GM19025 (cell line): ENCODE measurements at regions not wholly inside any gene's neighbourhood (a gene's known extent, or its start where the extent isn't known, plus 50 kb on each side); places are given as distances from the start of the nearest gene placed in this dataset.

Experiments used
- ATAC-seq: cut with Tn5 transposase; IDR thresholded peaks from one replicate; pipeline ENCODE4 v1.9.1; 2021; ENCODE audit warnings: mild to moderate bottlenecking, low read depth, moderate library complexity; ENCODE audit not compliant: unreplicated experiment

- no peak for ATAC-seq
Observed at GRCh38 chr3:161987933-161988332, 491.3 kb downstream of the OTOL1 start.

- ATAC-seq: no peak
Observed at GRCh38 chr3:161989012-161989411, 492.4 kb downstream of the OTOL1 start.

- ATAC-seq: no peak
Observed at GRCh38 chr3:161990036-161990435, 493.4 kb downstream of the OTOL1 start.

- ATAC-seq: no peak
Observed at GRCh38 chr3:161991901-161992540, 495.4 kb downstream of the OTOL1 start.

- no peak for ATAC-seq
Observed at GRCh38 chr3:161999846-162000245, 503.2 kb downstream of the OTOL1 start.

- ATAC-seq: no peak
Observed at GRCh38 chr3:162007722-162008121, 511.1 kb downstream of the OTOL1 start.

GRCh38 chr3:162012633-162013032 lies 516.0 kb downstream of the OTOL1 start:
- no peak for ATAC-seq

- no peak for ATAC-seq
Observed at GRCh38 chr3:162014284-162014683, 517.7 kb downstream of the OTOL1 start.

GRCh38 chr3:162015856-162016255 lies 519.2 kb downstream of the OTOL1 start:
- ATAC-seq: no peak

GRCh38 chr3:162019817-162020216 lies 523.2 kb downstream of the OTOL1 start:
- ATAC-seq: no peak

GRCh38 chr3:162021206-162021605 lies 524.6 kb downstream of the OTOL1 start:
- ATAC-seq: no peak

- ATAC-seq: no peak
Observed at GRCh38 chr3:162022911-162023310, 526.3 kb downstream of the OTOL1 start.

GRCh38 chr3:162029736-162030135 lies 533.1 kb downstream of the OTOL1 start:
- ATAC-seq: no peak

GRCh38 chr3:162034368-162034767 lies 537.8 kb downstream of the OTOL1 start:
- no peak for ATAC-seq

- ATAC-seq: no peak
Observed at GRCh38 chr3:162041622-162042021, 545.0 kb downstream of the OTOL1 start.

- ATAC-seq: no peak
Observed at GRCh38 chr3:162052636-162053035, 556.0 kb downstream of the OTOL1 start.

GRCh38 chr3:162072656-162073164 lies 576.1 kb downstream of the OTOL1 start:
- ATAC-seq: no peak

- no peak for ATAC-seq
Observed at GRCh38 chr3:162073422-162073975, 576.9 kb downstream of the OTOL1 start.

- ATAC-seq: no peak
Observed at GRCh38 chr3:162077108-162077507, 580.5 kb downstream of the OTOL1 start.

GRCh38 chr3:162082516-162082915 lies 585.9 kb downstream of the OTOL1 start:
- no peak for ATAC-seq

- no peak for ATAC-seq
Observed at GRCh38 chr3:162087361-162087760, 590.8 kb downstream of the OTOL1 start.

GRCh38 chr3:162092751-162093150 lies 596.1 kb downstream of the OTOL1 start:
- ATAC-seq: no peak
